Panc1 (cell line): ENCODE measurements at regions not wholly inside any gene's neighbourhood (a gene's known extent, or its start where the extent isn't known, plus 50 kb on each side); places are given as distances from the start of the nearest gene placed in this dataset.

Experiments
- ATAC-seq: fragments of 200-7000 bp; cut with Tn5 transposase; 2 replicates; pipeline ENCODE4 v1.9.1; 2020; ENCODE audit warnings: mild to moderate bottlenecking, moderate library complexity
- BruUV-seq: library from RNA; stranded (reverse); fragments of 400-500 nt; replicated peaks from 2 replicates; lab custom pipeline; 2021; lab: Mats Ljungman, UMichigan
- CTCF ChIA-PET: fragments of 300-600 bp; sonication (Branson Sonifier 250); formaldehyde crosslinking; loops from one replicate; lab custom pipeline; 2022; ENCODE audit warnings: antibody characterized with exemption; lab: Charles Lee
- POLR2A ChIA-PET: fragments of 300-600 bp; sonication (Branson Sonifier 250); formaldehyde crosslinking; loops from one replicate; lab custom pipeline; 2022; ENCODE audit warnings: antibody characterized with exemption; lab: Charles Lee
- DNase-seq: peaks from one replicate; pipeline ENCODE4 v3.0.0-alpha.2; 2010; ENCODE audit warnings: low read depth, low spot score
- H3K27ac ChIP-seq: 2 replicates; pipeline ENCODE4 v1.5.1; 2011; ENCODE audit warnings: mild to moderate bottlenecking, low read length, inconsistent platforms
- H3K27me3 ChIP-seq: fragments of 200-500 bp; sonication (Bioruptor generic); 2 replicates; pipeline ENCODE4 v1.6.0; 2014; ENCODE audit warnings: low read length, inconsistent platforms; ENCODE audit not compliant: control insufficient read depth, insufficient read depth
- H3K36me3 ChIP-seq: fragments of 200-500 bp; sonication (Bioruptor generic); 2 replicates; pipeline ENCODE4 v1.5.1; 2014; ENCODE audit warnings: inconsistent platforms, mild to moderate bottlenecking, low read length, moderate library complexity; ENCODE audit not compliant: control insufficient read depth, insufficient read depth
- H3K4me1 ChIP-seq: 2 replicates; pipeline ENCODE4 v1.5.1; 2011; ENCODE audit warnings: inconsistent platforms, mild to moderate bottlenecking, low read length, moderate library complexity; ENCODE audit not compliant: control insufficient read depth, insufficient read depth
- H3K4me3 ChIP-seq, 2 experiments: 2 replicates each; pipeline ENCODE4 v1.5.1; 2011 to 2012; ENCODE audit warnings: low read depth in 2 of 2, low read length in 2 of 2, mild to moderate bottlenecking in 2 of 2, inconsistent platforms in 1 of 2, moderate library complexity in 1 of 2
- H3K9me3 ChIP-seq: fragments of 200-500 bp; sonication (Bioruptor generic); 2 replicates; pipeline ENCODE4 v1.5.1; 2014; ENCODE audit warnings: low read depth, mild to moderate bottlenecking, inconsistent platforms, low read length, moderate library complexity; ENCODE audit not compliant: control insufficient read depth, insufficient read depth
- POLR2AphosphoS5 ChIP-seq: IDR thresholded peaks from 2 replicates; pipeline ENCODE4 v1.6.1; 2012; ENCODE audit warnings: mild to moderate bottlenecking, low read depth, low read length, moderate library complexity
- SIN3A ChIP-seq: IDR thresholded peaks from 2 replicates; pipeline ENCODE4 v1.6.1; 2012; ENCODE audit warnings: low read depth, mild to moderate bottlenecking, low read length, moderate library complexity, borderline replicate concordance; ENCODE audit not compliant: insufficient read depth
- TCF7L2 ChIP-seq: IDR thresholded peaks from 2 replicates; pipeline ENCODE4 v1.6.1; 2011; ENCODE audit warnings: mild to moderate bottlenecking, low read depth, low read length, inconsistent platforms
- in situ Hi-C: cut with HindIII; loops from 2 replicates; pipeline ENCODE4 v1.10.0; 2016; ENCODE audit warnings: low sequenced_read_pairs, low pct_unique_long_range_greater_than_20kb
- intact Hi-C: fragments of 100-400 bp; cut with micrococcal nuclease; formaldehyde crosslinking; loops from one replicate; pipeline ENCODE4 v1.10.0; 2022; ENCODE audit not compliant: unreplicated experiment
- TF ChIP-seq, protein P1 (sequence below): fragments of 450-650 bp; IDR thresholded peaks from 2 replicates; pipeline ENCODE4 v1.5.1; 2017; ENCODE audit warnings: mild to moderate bottlenecking
- TF ChIP-seq, protein P2 (sequence below), 2 experiments: IDR thresholded peaks; 2 replicates each; pipeline ENCODE4 v1.6.1; 2011 to 2012; ENCODE audit warnings: low read depth in 2 of 2, control low read depth in 1 of 2, low read length in 1 of 2, mild to moderate bottlenecking in 1 of 2, moderate library complexity in 1 of 2; ENCODE audit not compliant: insufficient read depth in 1 of 2

DNA sequence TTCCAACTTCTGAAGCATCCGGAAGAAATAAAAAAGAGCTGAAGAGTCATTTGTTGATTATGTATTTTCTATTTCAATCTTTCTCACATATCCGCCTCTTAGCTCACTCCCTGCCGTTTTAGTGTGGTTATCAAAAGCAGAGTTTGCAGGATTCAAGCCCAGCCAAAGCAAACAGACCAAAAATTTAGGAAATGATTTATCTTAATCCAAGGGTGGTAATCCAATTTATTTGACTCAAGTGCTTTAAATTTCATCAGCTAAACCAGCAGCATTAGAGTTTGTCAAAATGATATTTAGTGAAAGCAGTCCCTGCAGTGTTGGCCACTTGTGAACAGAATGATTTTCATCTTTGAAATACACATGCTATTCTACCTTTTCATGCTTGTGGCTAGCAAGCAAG is 129.3 kb upstream of the CCDC68 start:
- Histone ChIP-seq H3K4me1 (no peaks in the 10 kb centered on the region), H3K27ac (no peak overlapping the region), H3K9me3 (no peaks in the 10 kb centered on the region), H3K27me3 (no peaks in the 10 kb centered on the region), H3K36me3 (no peaks in the 10 kb centered on the region), H3K4me3 (no peak overlapping the region)
- in situ Hi-C loops: no loop called here
- ChIA-PET CTCF (no interaction called here), POLR2A (no interaction called here)
- DNase-seq (no peak), ATAC-seq (no peak)
- intact Hi-C loops: no loop called here
- no TSS peak for BruUV-seq
- no peak for TF ChIP-seq TCF7L2
- TF ChIP-seq, protein P1, sequence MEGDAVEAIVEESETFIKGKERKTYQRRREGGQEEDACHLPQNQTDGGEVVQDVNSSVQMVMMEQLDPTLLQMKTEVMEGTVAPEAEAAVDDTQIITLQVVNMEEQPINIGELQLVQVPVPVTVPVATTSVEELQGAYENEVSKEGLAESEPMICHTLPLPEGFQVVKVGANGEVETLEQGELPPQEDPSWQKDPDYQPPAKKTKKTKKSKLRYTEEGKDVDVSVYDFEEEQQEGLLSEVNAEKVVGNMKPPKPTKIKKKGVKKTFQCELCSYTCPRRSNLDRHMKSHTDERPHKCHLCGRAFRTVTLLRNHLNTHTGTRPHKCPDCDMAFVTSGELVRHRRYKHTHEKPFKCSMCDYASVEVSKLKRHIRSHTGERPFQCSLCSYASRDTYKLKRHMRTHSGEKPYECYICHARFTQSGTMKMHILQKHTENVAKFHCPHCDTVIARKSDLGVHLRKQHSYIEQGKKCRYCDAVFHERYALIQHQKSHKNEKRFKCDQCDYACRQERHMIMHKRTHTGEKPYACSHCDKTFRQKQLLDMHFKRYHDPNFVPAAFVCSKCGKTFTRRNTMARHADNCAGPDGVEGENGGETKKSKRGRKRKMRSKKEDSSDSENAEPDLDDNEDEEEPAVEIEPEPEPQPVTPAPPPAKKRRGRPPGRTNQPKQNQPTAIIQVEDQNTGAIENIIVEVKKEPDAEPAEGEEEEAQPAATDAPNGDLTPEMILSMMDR: no peak

DNA sequence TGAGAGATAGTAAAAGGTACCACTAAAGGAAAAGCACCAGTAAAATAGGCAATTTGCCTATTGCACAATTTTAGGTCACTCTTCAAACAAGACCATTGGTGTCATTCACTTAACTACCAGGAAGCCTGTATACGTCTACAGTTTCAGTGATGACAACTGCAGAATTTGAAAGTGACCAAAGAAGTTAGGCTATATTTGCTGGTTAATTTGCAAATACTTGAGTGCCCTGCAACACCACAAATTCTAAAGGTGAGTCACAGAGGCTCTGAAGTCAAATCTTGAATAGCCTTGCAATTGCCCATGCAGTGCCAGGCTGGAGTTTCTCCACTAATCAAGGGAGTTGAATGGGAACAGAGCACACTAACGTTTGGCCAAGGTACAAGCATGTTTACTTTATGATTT is 128.7 kb upstream of the CCDC68 start:
- Histone ChIP-seq H3K4me1 (no peaks in the 10 kb centered on the region), H3K27ac (no peak overlapping the region), H3K27me3 (no peaks in the 10 kb centered on the region), H3K4me3 (no peak overlapping the region), H3K36me3 (no peaks in the 10 kb centered on the region), H3K9me3 (no peaks in the 10 kb centered on the region)
- ChIA-PET POLR2A (no interaction called here), CTCF (no interaction called here)
- in situ Hi-C loops: no loop called here
- TF ChIP-seq TCF7L2: no peak
- TF ChIP-seq POLR2AphosphoS5: no peak
- TF ChIP-seq, protein P1: no peak
- TF ChIP-seq, protein P2, sequence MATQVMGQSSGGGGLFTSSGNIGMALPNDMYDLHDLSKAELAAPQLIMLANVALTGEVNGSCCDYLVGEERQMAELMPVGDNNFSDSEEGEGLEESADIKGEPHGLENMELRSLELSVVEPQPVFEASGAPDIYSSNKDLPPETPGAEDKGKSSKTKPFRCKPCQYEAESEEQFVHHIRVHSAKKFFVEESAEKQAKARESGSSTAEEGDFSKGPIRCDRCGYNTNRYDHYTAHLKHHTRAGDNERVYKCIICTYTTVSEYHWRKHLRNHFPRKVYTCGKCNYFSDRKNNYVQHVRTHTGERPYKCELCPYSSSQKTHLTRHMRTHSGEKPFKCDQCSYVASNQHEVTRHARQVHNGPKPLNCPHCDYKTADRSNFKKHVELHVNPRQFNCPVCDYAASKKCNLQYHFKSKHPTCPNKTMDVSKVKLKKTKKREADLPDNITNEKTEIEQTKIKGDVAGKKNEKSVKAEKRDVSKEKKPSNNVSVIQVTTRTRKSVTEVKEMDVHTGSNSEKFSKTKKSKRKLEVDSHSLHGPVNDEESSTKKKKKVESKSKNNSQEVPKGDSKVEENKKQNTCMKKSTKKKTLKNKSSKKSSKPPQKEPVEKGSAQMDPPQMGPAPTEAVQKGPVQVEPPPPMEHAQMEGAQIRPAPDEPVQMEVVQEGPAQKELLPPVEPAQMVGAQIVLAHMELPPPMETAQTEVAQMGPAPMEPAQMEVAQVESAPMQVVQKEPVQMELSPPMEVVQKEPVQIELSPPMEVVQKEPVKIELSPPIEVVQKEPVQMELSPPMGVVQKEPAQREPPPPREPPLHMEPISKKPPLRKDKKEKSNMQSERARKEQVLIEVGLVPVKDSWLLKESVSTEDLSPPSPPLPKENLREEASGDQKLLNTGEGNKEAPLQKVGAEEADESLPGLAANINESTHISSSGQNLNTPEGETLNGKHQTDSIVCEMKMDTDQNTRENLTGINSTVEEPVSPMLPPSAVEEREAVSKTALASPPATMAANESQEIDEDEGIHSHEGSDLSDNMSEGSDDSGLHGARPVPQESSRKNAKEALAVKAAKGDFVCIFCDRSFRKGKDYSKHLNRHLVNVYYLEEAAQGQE (IDR thresholded peaks at IDR 0.05; ENCODE audit: insufficient read depth in 1 of 2, low read depth in 2 of 2, low read length in 1 of 2): no peak
- no peak for TF ChIP-seq SIN3A
- BruUV-seq: no TSS peak
- DNase-seq (no peak), ATAC-seq (no peak)
- intact Hi-C loops: no loop called here

DNA sequence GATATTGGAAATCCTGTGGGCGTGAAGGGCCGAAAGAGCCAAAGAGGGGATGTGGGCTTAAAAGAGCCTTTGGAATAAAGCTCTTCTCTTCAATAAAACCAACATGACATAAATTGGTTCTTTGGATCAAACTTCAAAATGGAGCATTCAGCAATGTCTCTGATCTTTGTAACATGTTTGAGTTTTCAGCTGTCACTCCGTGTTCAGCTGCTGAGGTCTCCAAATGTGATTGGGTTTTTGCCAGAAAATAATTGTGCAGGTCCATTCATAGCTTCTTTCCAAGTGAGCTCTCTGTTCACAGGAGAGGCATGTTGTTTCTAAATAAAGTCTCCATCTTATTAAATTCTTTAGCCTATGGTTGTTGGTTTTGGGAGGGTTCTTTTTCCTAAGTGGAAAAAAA is 127.6 kb upstream of the CCDC68 start:
- ChIA-PET POLR2A (interaction anchor here (0.7 kb wide), 1 partner anchor 46 kb away, joined by 3 read pairs; no protein-coding TSS in a partner anchor), CTCF (no interaction called here)
- Histone ChIP-seq H3K36me3 (no peaks in the 10 kb centered on the region), H3K27me3 (no peaks in the 10 kb centered on the region), H3K27ac (no peak overlapping the region), H3K4me3 (no peak overlapping the region), H3K4me1 (no peaks in the 10 kb centered on the region), H3K9me3 (no peaks in the 10 kb centered on the region)
- TF ChIP-seq TCF7L2 (no peak), POLR2AphosphoS5 (no peak), SIN3A (no peak)
- TF ChIP-seq, protein P1: no peak
- TF ChIP-seq, protein P2 (IDR thresholded peaks at IDR 0.05; ENCODE audit: insufficient read depth in 1 of 2, low read depth in 2 of 2, low read length in 1 of 2): no peak
- in situ Hi-C loops (no loop called here), intact Hi-C loops (no loop called here)
- DNase-seq: no peak
- BruUV-seq: no TSS peak
- ATAC-seq: no peak
